ENCODE measurements at regions not wholly inside any gene's neighbourhood (a gene's known extent, or its start where the extent isn't known, plus 50 kb on each side); places are given as distances from the start of the nearest gene placed in this dataset.
A peak's percentile ranks its signal among the peaks of the same experiment; 100 is the strongest.

DNA sequence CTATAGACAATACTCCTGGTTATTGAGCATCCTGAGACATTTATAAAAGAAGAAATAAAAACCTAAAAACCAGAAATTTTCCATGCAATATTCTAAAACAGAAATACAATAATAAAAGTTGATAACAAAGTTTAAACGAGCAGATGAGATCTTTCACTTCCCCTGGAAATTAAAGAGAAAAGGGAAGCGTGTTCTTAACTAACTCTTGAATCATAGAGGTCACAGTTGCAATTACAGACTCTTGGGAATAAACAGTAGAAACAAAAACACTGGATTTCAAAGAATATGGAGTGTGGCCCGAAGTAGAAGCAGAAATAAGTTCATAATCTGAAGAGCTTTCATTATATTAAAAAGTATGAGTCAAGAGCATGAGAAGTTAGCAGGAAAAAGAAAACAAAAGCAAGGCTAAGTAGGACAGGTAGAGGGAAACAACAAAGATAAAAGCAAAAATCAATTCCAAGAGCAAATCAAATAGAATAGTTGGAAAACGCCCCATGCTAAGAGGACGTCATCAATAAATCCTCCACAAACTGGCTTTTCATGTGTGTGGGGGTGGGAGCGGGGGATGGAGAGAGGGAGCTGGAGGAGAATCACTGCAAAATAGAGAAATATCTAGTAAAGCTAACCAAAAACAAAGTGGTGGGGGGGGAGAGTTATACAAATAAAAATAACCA is 55.2 kb upstream of the C10orf71 start:
- ChIA-PET CTCF (interaction anchor here (1.1 kb wide), 1 partner anchor 164 kb away, joined by 3 read pairs; no protein-coding TSS in a partner anchor), POLR2A (no interaction called here)
- H3K27ac Mint-ChIP-seq = no peak overlapping the region
- peaks cover 62% of the 10 kb centered on the region for H3K27me3 Mint-ChIP-seq (ENCODE audit: low read depth)
- TF ChIP-seq NR3C1 (CRISPR knock-in tag; conservative IDR thresholded peaks at IDR 0.05; ENCODE audit: low read depth) = no peak
- TF ChIP-seq, protein P1, sequence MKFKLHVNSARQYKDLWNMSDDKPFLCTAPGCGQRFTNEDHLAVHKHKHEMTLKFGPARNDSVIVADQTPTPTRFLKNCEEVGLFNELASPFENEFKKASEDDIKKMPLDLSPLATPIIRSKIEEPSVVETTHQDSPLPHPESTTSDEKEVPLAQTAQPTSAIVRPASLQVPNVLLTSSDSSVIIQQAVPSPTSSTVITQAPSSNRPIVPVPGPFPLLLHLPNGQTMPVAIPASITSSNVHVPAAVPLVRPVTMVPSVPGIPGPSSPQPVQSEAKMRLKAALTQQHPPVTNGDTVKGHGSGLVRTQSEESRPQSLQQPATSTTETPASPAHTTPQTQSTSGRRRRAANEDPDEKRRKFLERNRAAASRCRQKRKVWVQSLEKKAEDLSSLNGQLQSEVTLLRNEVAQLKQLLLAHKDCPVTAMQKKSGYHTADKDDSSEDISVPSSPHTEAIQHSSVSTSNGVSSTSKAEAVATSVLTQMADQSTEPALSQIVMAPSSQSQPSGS (CRISPR knock-in tag; IDR thresholded peaks at IDR 0.05; ENCODE audit: borderline replicate concordance, low read depth) = no peak
- TF ChIP-seq RELA (CRISPR knock-in tag; IDR thresholded peaks at IDR 0.05; ENCODE audit: borderline replicate concordance) = no peak
- TF ChIP-seq SP1 (CRISPR knock-in tag; conservative IDR thresholded peaks at IDR 0.05) = no peak
- TF ChIP-seq RORB (CRISPR knock-in tag; IDR thresholded peaks at IDR 0.05) = no peak
- no peak for TF ChIP-seq CREB1 (CRISPR knock-in tag; IDR thresholded peaks at IDR 0.05)
- TF ChIP-seq, protein P2, sequence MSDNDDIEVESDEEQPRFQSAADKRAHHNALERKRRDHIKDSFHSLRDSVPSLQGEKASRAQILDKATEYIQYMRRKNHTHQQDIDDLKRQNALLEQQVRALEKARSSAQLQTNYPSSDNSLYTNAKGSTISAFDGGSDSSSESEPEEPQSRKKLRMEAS (CRISPR knock-in tag; IDR thresholded peaks at IDR 0.05) = no peak
- TF ChIP-seq MYBL2 (CRISPR knock-in tag; IDR thresholded peaks at IDR 0.05) = no peak
- TF ChIP-seq, protein P3, sequence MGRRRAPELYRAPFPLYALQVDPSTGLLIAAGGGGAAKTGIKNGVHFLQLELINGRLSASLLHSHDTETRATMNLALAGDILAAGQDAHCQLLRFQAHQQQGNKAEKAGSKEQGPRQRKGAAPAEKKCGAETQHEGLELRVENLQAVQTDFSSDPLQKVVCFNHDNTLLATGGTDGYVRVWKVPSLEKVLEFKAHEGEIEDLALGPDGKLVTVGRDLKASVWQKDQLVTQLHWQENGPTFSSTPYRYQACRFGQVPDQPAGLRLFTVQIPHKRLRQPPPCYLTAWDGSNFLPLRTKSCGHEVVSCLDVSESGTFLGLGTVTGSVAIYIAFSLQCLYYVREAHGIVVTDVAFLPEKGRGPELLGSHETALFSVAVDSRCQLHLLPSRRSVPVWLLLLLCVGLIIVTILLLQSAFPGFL (CRISPR knock-in tag; IDR thresholded peaks at IDR 0.05; ENCODE audit: borderline replicate concordance) = no peak
- no peak for TF ChIP-seq IRF2 (CRISPR knock-in tag; IDR thresholded peaks at IDR 0.05; ENCODE audit: borderline replicate concordance, low read depth)
- TF ChIP-seq OVOL2 (CRISPR knock-in tag; IDR thresholded peaks at IDR 0.05; ENCODE audit: borderline replicate concordance) = no peak
- TF ChIP-seq, protein P4, sequence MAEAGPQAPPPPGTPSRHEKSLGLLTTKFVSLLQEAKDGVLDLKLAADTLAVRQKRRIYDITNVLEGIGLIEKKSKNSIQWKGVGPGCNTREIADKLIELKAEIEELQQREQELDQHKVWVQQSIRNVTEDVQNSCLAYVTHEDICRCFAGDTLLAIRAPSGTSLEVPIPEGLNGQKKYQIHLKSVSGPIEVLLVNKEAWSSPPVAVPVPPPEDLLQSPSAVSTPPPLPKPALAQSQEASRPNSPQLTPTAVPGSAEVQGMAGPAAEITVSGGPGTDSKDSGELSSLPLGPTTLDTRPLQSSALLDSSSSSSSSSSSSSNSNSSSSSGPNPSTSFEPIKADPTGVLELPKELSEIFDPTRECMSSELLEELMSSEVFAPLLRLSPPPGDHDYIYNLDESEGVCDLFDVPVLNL (CRISPR knock-in tag; IDR thresholded peaks at IDR 0.05; ENCODE audit: borderline replicate concordance, low read depth) = no peak
- TF ChIP-seq TEAD1 (CRISPR knock-in tag; IDR thresholded peaks at IDR 0.05) = no peak
- H3K4me1 Mint-ChIP-seq = peaks cover 15% of the 10 kb centered on the region
- no peak overlapping the region for H3K4me3 Mint-ChIP-seq
- H3K36me3 Mint-ChIP-seq = no peaks in the 10 kb centered on the region
- H3K9me3 Mint-ChIP-seq = no peaks in the 10 kb centered on the region
- ATAC-seq = no peak
- no peak for DNase-seq (ENCODE audit: low spot score)

DNA sequence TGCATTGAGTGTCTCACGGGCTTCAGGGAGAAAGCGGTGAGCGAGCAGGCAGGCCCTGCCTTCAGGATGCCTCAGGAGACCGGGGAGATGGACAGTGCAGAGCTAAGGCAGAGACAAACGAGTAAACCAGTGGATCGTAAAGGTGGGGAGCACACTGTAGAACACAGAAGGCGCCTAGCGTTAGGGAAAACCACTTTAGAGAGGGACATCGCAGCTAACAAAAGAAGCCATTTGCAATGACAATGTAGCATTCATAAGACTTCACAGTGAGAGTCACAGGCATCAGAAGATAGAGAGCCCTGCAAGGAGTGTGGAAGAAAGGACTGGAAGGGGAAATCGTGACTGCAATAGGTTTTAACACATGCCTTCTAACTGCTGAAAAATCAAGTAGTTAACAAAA is 54.9 kb upstream of the TMEM273 start:
- peaks cover 15% of the 10 kb centered on the region for H3K4me1 Mint-ChIP-seq
- TF ChIP-seq RORB (CRISPR knock-in tag; IDR thresholded peaks at IDR 0.05) (no peak), ZNF317 (CRISPR knock-in tag; IDR thresholded peaks at IDR 0.05; ENCODE audit: borderline replicate concordance, low read depth) (no peak), OVOL2 (CRISPR knock-in tag; IDR thresholded peaks at IDR 0.05; ENCODE audit: borderline replicate concordance) (no peak), SMAD4 (CRISPR knock-in tag; IDR thresholded peaks at IDR 0.05) (no peak), MYBL2 (CRISPR knock-in tag; IDR thresholded peaks at IDR 0.05) (no peak), ZNF396 (CRISPR knock-in tag; IDR thresholded peaks at IDR 0.05; ENCODE audit: borderline replicate concordance) (no peak), NR2C2 (CRISPR knock-in tag; IDR thresholded peaks at IDR 0.05) (no peak)
- TF ChIP-seq, protein P5, sequence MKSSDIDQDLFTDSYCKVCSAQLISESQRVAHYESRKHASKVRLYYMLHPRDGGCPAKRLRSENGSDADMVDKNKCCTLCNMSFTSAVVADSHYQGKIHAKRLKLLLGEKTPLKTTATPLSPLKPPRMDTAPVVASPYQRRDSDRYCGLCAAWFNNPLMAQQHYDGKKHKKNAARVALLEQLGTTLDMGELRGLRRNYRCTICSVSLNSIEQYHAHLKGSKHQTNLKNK (CRISPR knock-in tag; IDR thresholded peaks at IDR 0.05) = no peak
- TF ChIP-seq, protein P6, sequence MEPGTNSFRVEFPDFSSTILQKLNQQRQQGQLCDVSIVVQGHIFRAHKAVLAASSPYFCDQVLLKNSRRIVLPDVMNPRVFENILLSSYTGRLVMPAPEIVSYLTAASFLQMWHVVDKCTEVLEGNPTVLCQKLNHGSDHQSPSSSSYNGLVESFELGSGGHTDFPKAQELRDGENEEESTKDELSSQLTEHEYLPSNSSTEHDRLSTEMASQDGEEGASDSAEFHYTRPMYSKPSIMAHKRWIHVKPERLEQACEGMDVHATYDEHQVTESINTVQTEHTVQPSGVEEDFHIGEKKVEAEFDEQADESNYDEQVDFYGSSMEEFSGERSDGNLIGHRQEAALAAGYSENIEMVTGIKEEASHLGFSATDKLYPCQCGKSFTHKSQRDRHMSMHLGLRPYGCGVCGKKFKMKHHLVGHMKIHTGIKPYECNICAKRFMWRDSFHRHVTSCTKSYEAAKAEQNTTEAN (CRISPR knock-in tag; IDR thresholded peaks at IDR 0.05) = no peak
- TF ChIP-seq, protein P7, sequence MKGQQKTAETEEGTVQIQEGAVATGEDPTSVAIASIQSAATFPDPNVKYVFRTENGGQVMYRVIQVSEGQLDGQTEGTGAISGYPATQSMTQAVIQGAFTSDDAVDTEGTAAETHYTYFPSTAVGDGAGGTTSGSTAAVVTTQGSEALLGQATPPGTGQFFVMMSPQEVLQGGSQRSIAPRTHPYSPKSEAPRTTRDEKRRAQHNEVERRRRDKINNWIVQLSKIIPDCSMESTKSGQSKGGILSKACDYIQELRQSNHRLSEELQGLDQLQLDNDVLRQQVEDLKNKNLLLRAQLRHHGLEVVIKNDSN (CRISPR knock-in tag; IDR thresholded peaks at IDR 0.05) = no peak
- TF ChIP-seq, protein P8, sequence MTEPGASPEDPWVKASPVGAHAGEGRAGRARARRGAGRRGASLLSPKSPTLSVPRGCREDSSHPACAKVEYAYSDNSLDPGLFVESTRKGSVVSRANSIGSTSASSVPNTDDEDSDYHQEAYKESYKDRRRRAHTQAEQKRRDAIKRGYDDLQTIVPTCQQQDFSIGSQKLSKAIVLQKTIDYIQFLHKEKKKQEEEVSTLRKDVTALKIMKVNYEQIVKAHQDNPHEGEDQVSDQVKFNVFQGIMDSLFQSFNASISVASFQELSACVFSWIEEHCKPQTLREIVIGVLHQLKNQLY (CRISPR knock-in tag; IDR thresholded peaks at IDR 0.05) = no peak
- H3K27me3 Mint-ChIP-seq (ENCODE audit: low read depth) = peaks cover 57% of the 10 kb centered on the region
- H3K9me3 Mint-ChIP-seq = peaks cover 1% of the 10 kb centered on the region; the same call in 1 of the 2 replicates
- H3K4me3 Mint-ChIP-seq = no peak overlapping the region
- no peak overlapping the region for H3K27ac Mint-ChIP-seq
- ATAC-seq (peak; percentile 93), DNase-seq (ENCODE audit: low spot score) (no peak)
- ChIA-PET POLR2A (no interaction called here), CTCF (interaction anchor here (1.1 kb wide), 1 partner anchor 164 kb away, joined by 3 read pairs; no protein-coding TSS in a partner anchor)
- H3K36me3 Mint-ChIP-seq = no peaks in the 10 kb centered on the region
